Adrenal gland (tissue), 9 donors: ENCODE measurements at regions not wholly inside any gene's neighbourhood (a gene's known extent, or its start where the extent isn't known, plus 50 kb on each side); places are given as distances from the start of the nearest gene placed in this dataset.
"Not testable (repeated sequence)": the region's sequence is repeated elsewhere in the genome, so short reads cannot be mapped to it uniquely, and the experiment has no call there.

Experiments used
- DNase-seq, 7 donors: peaks; one replicate each; pipeline ENCODE4 v3.0.0-alpha.2; 2019 to 2020
- H3K27ac ChIP-seq, 5 donors: fragments of 200-600 bp; sonication (generic) in 4 of 5; 1 replicate in 3 of 5; 2 replicates in 2 of 5; pipeline versions ENCODE4 v1.5.1 to v1.8.0; 2016 to 2020; ENCODE audit warnings: mild to moderate bottlenecking in 1 of 5
- H3K27me3 ChIP-seq: fragments of 200-600 bp; 2 replicates; pipeline ENCODE4 v1.8.0; 2021
- H3K36me3 ChIP-seq, 2 donors: fragments of 200-600 bp; replicated peaks in 1 of 2; 1 replicate in 1 of 2; 2 replicates in 1 of 2; pipeline versions ENCODE4 v1.5.1 to v1.8.0; 2018 to 2022
- H3K4me1 ChIP-seq, 2 donors: fragments of 200-600 bp; replicated peaks in 1 of 2; 1 replicate in 1 of 2; 2 replicates in 1 of 2; pipeline versions ENCODE4 v1.5.1 to v1.8.0; 2018 to 2021
- H3K4me3 ChIP-seq, 4 donors: fragments of 200-600 bp; sonication (generic) in 3 of 4; one replicate each; pipeline ENCODE4 v1.5.1; 2016 to 2018
- H3K9me3 ChIP-seq, 3 donors: fragments of 200-600 bp; sonication (generic) in 1 of 3; replicated peaks in 1 of 3; 1 replicate in 2 of 3; 2 replicates in 1 of 3; pipeline versions ENCODE4 v1.5.1 to v1.8.0; 2016 to 2021
- CTCF ChIP-seq, 6 experiments: fragments of 450-650 bp in 4 of 6; fragments of 200-600 bp in 2 of 6; sonication (generic) in 1 of 6; IDR thresholded peaks; 1 replicate in 5 of 6; 2 replicates in 1 of 6; pipeline versions ENCODE4 v1.5.1 to v1.8.0; 2016 to 2021; ENCODE audit warnings: antibody characterized with exemption in 6 of 6, mild to moderate bottlenecking in 2 of 6, moderate library complexity in 1 of 6
- POLR2A ChIP-seq, 2 donors: fragments of 450-650 bp; IDR thresholded peaks; one replicate each; pipeline ENCODE4 v1.6.1; 2017; ENCODE audit warnings: antibody characterized with exemption in 2 of 2, mild to moderate bottlenecking in 2 of 2, moderate library complexity in 1 of 2
- WGBS, 4 donors: extraction: QIAGEN DNeasy Blood & Tissue Kit in 2 of 4; methylation state at CpG; one replicate each; pipeline versions ENCODE4 v1.1.5 to v1.1.7; 2013 to 2017; 5-methylcytosine and 5-hydroxymethylcytosine counted together
- intact Hi-C, 2 donors: fragments of 100-400 bp; cut with DNase I; formaldehyde crosslinking; loops; one replicate each; pipeline versions ENCODE4 v1.14.1 to v1.15.0; 2022 to 2023
- donor health status: healthy with polysubstance abuse.
- donor health status: Bipolar disorder and iron deficiency.
- donor health status: DM: yes; HTN: yes; CAD: no.
- donor health status: DM: no; HTN: no; CAD: no.
- donor health status: DM: no; HTN: no; CAD: no.

- Histone ChIP-seq H3K9me3 (no peaks in the 10 kb centered on the region), H3K4me1 (no peaks in the 10 kb centered on the region), H3K4me3 (no peak overlapping the region), H3K27me3 (no peaks in the 10 kb centered on the region), H3K27ac (no peak overlapping the region), H3K36me3 (no peaks in the 10 kb centered on the region)
- no peak for DNase-seq
- intact Hi-C loops: no loop called here
- WGBS, 4 donors: 66 to 91% (median 86%) methylated on average over 6 to 14 of the region's 14 CpGs
- TF ChIP-seq CTCF (IDR thresholded peaks at IDR 0.05) (no peak), POLR2A (IDR thresholded peaks at IDR 0.05) (no peak)
These were observed 930.8 kb downstream of the IPMK start for GRCh38 chr10:57336865-57337264.

- no peaks in the 10 kb centered on the region for H3K27me3 ChIP-seq
- intact Hi-C loops: no loop called here
- H3K9me3 ChIP-seq: no peaks in the 10 kb centered on the region
- H3K4me3 ChIP-seq: no peak overlapping the region
- no peak for TF ChIP-seq POLR2A (IDR thresholded peaks at IDR 0.05)
- no peak for TF ChIP-seq CTCF (IDR thresholded peaks at IDR 0.05)
- 84 to 97% (median 92%) methylated on average over 12 of the region's 12 CpGs for WGBS, 4 donors
- no peaks in the 10 kb centered on the region for H3K4me1 ChIP-seq
- no peak overlapping the region for H3K27ac ChIP-seq
- no peak for DNase-seq
- no peaks in the 10 kb centered on the region for H3K36me3 ChIP-seq
These were observed 931.4 kb downstream of the IPMK start for GRCh38 chr10:57336341-57336740.

- no peak overlapping the region for H3K27ac ChIP-seq
- no peaks in the 10 kb centered on the region for H3K4me1 ChIP-seq
- 62 to 78% (median 76%) methylated on average over 4 of the region's 4 CpGs for WGBS, 4 donors
- TF ChIP-seq POLR2A (IDR thresholded peaks at IDR 0.05) (no peak), CTCF (IDR thresholded peaks at IDR 0.05) (no peak)
- DNase-seq: no peak
- no peaks in the 10 kb centered on the region for H3K36me3 ChIP-seq
- no peaks in the 10 kb centered on the region for H3K27me3 ChIP-seq
- intact Hi-C loops: no loop called here
- no peak overlapping the region for H3K4me3 ChIP-seq
- H3K9me3 ChIP-seq: no peaks in the 10 kb centered on the region
These were observed 933.2 kb downstream of the IPMK start for GRCh38 chr10:57334523-57334922.

- no peaks in the 10 kb centered on the region for H3K4me1 ChIP-seq
- 68 to 78% (median 72%) methylated on average over 2 of the region's 2 CpGs for WGBS, 4 donors
- H3K27me3 ChIP-seq: no peaks in the 10 kb centered on the region
- no peak overlapping the region for H3K27ac ChIP-seq
- H3K4me3 ChIP-seq: no peak overlapping the region
- intact Hi-C loops: no loop called here
- H3K9me3 ChIP-seq: no peaks in the 10 kb centered on the region
- DNase-seq: no peak
- H3K36me3 ChIP-seq: no peaks in the 10 kb centered on the region
- TF ChIP-seq POLR2A (IDR thresholded peaks at IDR 0.05) (no peak), CTCF (IDR thresholded peaks at IDR 0.05) (no peak)
These were observed 933.8 kb downstream of the IPMK start for GRCh38 chr10:57333880-57334279.

GRCh38 chr10:57321400-57321854, 946.3 kb downstream of the IPMK start:
- DNase-seq, H3K27ac ChIP-seq, H3K36me3 ChIP-seq, H3K9me3 ChIP-seq, H3K4me3 ChIP-seq, H3K27me3 ChIP-seq, H3K4me1 ChIP-seq, intact Hi-C loops: not testable (repeated sequence)
- WGBS, 4 donors: 85 to 95% (median 94%) methylated on average over 4 to 29 of the region's 29 CpGs
